ENCODE measurements at regions not wholly inside any gene's neighbourhood (a gene's known extent, or its start where the extent isn't known, plus 50 kb on each side); places are given as distances from the start of the nearest gene placed in this dataset.

DNA sequence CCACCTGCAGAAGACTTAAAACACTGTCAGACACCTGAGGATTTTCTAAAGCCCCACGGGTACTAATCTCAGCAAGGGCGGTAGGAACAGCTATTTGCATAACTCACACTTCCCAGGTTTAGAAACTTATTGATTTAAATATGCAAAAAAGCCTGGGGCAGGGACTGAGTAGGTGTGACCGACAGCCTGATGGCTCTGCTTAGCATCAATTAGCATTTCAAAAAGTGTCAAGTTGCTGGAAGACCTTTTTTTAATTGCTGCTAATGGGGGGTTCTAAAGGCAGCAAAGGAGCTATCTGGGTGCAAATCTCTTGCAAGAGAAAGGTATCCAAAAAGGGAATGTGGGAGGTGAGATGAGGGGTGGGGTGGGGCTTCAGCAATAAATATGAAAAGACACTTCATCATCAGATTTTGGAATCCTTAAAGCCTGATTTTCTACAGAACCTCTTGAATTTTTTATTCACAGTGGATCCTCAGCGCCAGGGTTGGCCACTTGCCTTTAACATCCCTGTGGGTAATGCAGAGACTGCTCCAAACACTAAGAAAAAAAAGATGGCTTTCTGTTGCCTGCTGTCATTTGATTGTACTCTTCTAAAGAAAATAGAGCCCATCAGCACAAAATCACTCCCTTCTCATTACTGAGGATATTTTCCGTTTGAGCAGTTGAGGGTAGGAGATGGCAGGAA, 121.1 kb upstream of the RMP24 start:
- in situ Hi-C loops (cut with MboI) = no loop called here
- Histone ChIP-seq H3K27ac (ENCODE audit: control insufficient read depth, insufficient read depth) (no peak overlapping the region), H3K36me3 (ENCODE audit: control insufficient read depth in 2 of 2, insufficient read depth in 2 of 2, low read length in 1 of 2) (no peaks in the 10 kb centered on the region), H3K9me3 (replicated peaks; ENCODE audit: control insufficient read depth, insufficient read depth, low read length) (no peaks in the 10 kb centered on the region; the same call in 2 of the 3 replicates), H3K9ac (ENCODE audit: control insufficient read depth, insufficient read depth, low read length) (no peak overlapping the region), H3K4me1 (ENCODE audit: control insufficient read depth, insufficient read depth, low read length) (no peaks in the 10 kb centered on the region), H3K4me2 (ENCODE audit: control insufficient read depth, insufficient read depth) (no peak overlapping the region), H3K4me3 (no peak overlapping the region), H3K27me3 (replicated peaks in 1 of 2; ENCODE audit: control insufficient read depth in 2 of 2, insufficient read depth in 2 of 2, low read length in 1 of 2) (no peaks in the 10 kb centered on the region), H4K20me1 (ENCODE audit: control insufficient read depth, insufficient read depth) (no peaks in the 10 kb centered on the region), H2AFZ (ENCODE audit: control insufficient read depth, low read depth, low read length) (no peak overlapping the region), H3K79me2 (ENCODE audit: control insufficient read depth, insufficient read depth, low read length) (no peaks in the 10 kb centered on the region)
- TF ChIP-seq CUX1 (IDR thresholded peaks at IDR 0.05; ENCODE audit: insufficient replicate concordance, low read depth, low read length) = no peak
- TF ChIP-seq SMAD1 (IDR thresholded peaks at IDR 0.05; ENCODE audit: low read depth, partially characterized antibody) = no peak
- no peak for TF ChIP-seq BACH1 (IDR thresholded peaks at IDR 0.05; ENCODE audit: borderline replicate concordance)
- TF ChIP-seq MYC (IDR thresholded peaks at IDR 0.05; ENCODE audit: insufficient read depth, insufficient read length, insufficient replicate concordance, low read length, severe bottlenecking) = no peak
- no peak for TF ChIP-seq ESRRA (IDR thresholded peaks at IDR 0.05; ENCODE audit: low read length)
- no peak for TF ChIP-seq SREBF1 (IDR thresholded peaks at IDR 0.05; ENCODE audit: low read length)
- TF ChIP-seq CHD4 (IDR thresholded peaks at IDR 0.05) = no peak
- TF ChIP-seq KDM1A (IDR thresholded peaks at IDR 0.05; ENCODE audit: borderline replicate concordance) = no peak
- no peak for TF ChIP-seq REST (IDR thresholded peaks at IDR 0.05; ENCODE audit: low read depth, low read length)
- no peak for TF ChIP-seq IKZF2 (IDR thresholded peaks at IDR 0.05)
- TF ChIP-seq POLR2A (IDR thresholded peaks at IDR 0.05; ENCODE audit: low read depth, low read length) = no peak
- TF ChIP-seq E4F1 (IDR thresholded peaks at IDR 0.05; ENCODE audit: borderline replicate concordance, partially characterized antibody) = no peak
- TF ChIP-seq CEBPB (IDR thresholded peaks at IDR 0.05; ENCODE audit: borderline replicate concordance in 1 of 2, low read depth in 2 of 2, low read length in 2 of 2) = no peak
- intact Hi-C loops (cut with micrococcal nuclease; ENCODE audit: unreplicated experiment) = no loop called here
- ChIA-PET SMC1A (ENCODE audit: uncharacterized antibody, unreplicated experiment) (no interaction called here), POLR2A (interaction anchor here (0.6 kb wide), 1 partner anchor 8 kb away, joined by 3 read pairs; no protein-coding TSS in a partner anchor), CTCF (interaction anchor here (1.3 kb wide), 1 partner anchor 13 kb away, joined by 3 read pairs; no protein-coding TSS in a partner anchor), RAD21 (ENCODE audit: unreplicated experiment) (no interaction called here)
- DNase-seq (ENCODE audit: low read depth, low spot score) (no peak), ATAC-seq (no peak), FAIRE-seq (no peak)
- 12% methylated on average over 5 of the region's 5 CpGs for WGBS (ENCODE audit: insufficient coverage, insufficient replicate concordance, low lambda C conversion rate, missing lambda C conversion rate)
- BruUV-seq (replicated peaks) = no TSS peak
